ENCODE measurements at regions not wholly inside any gene's neighbourhood (a gene's known extent, or its start where the extent isn't known, plus 50 kb on each side); places are given as distances from the start of the nearest gene placed in this dataset.

GRCh38 chr14:28577187-28577586 is 189.4 kb upstream of the FOXG1 start:
- intact Hi-C loops (cut with micrococcal nuclease; ENCODE audit: unreplicated experiment) = no loop called here
- CTCF ChIA-PET = interaction anchor here (0.6 kb wide), 1 partner anchor 306 kb away, joined by 6 read pairs; no protein-coding TSS in a partner anchor
- no peaks in the 10 kb centered on the region for H3K27me3 ChIP-seq (ENCODE audit: control insufficient read depth, insufficient read depth, low read length)
- TF ChIP-seq TCF7L2 (IDR thresholded peaks at IDR 0.05; ENCODE audit: low read depth, low read length) (no peak), POLR2AphosphoS5 (IDR thresholded peaks at IDR 0.05; ENCODE audit: low read depth, low read length) (no peak), REST (IDR thresholded peaks at IDR 0.05; ENCODE audit: insufficient read depth in 1 of 2, low read depth in 2 of 2, low read length in 1 of 2) (no peak), SIN3A (IDR thresholded peaks at IDR 0.05; ENCODE audit: borderline replicate concordance, insufficient read depth, low read depth, low read length) (no peak)
- TF ChIP-seq, protein P1, sequence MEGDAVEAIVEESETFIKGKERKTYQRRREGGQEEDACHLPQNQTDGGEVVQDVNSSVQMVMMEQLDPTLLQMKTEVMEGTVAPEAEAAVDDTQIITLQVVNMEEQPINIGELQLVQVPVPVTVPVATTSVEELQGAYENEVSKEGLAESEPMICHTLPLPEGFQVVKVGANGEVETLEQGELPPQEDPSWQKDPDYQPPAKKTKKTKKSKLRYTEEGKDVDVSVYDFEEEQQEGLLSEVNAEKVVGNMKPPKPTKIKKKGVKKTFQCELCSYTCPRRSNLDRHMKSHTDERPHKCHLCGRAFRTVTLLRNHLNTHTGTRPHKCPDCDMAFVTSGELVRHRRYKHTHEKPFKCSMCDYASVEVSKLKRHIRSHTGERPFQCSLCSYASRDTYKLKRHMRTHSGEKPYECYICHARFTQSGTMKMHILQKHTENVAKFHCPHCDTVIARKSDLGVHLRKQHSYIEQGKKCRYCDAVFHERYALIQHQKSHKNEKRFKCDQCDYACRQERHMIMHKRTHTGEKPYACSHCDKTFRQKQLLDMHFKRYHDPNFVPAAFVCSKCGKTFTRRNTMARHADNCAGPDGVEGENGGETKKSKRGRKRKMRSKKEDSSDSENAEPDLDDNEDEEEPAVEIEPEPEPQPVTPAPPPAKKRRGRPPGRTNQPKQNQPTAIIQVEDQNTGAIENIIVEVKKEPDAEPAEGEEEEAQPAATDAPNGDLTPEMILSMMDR (IDR thresholded peaks at IDR 0.05) = no peak
- no peak for ATAC-seq
- in situ Hi-C loops (cut with HindIII; ENCODE audit: low pct_unique_long_range_greater_than_20kb, low sequenced_read_pairs) = no loop called here
- POLR2A ChIA-PET = no interaction called here
- no peak overlapping the region for H3K27ac ChIP-seq (ENCODE audit: low read length)
- BruUV-seq (replicated peaks) = no TSS peak
- H3K36me3 ChIP-seq (ENCODE audit: control insufficient read depth, insufficient read depth, low read length) = no peaks in the 10 kb centered on the region
- no peaks in the 10 kb centered on the region for H3K9me3 ChIP-seq (ENCODE audit: control insufficient read depth, insufficient read depth, low read depth, low read length)
- H3K4me3 ChIP-seq (ENCODE audit: low read depth in 2 of 2, low read length in 2 of 2) = no peak overlapping the region
- no peak for DNase-seq (ENCODE audit: low read depth, low spot score)
- no peaks in the 10 kb centered on the region for H3K4me1 ChIP-seq (ENCODE audit: control insufficient read depth, insufficient read depth, low read length)

DNA sequence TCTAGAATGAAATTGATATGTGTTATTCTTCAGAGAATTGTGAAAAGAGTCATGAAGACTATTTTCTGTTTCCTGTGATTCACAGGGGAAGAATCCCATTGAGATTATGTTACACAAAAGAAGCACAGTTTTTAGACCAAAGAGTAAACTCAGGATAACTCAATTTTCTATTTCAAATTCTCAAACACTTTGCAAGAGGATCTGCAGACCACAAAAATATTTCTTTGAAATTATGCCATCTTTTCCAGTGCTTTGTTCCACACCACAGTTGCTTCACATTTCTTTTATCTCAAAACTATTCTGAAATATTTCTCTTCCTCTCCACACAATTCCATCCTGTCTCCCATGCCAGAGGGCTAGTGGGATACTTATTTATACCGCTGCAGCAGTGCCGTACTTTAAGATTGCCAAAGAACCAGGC is 188.9 kb upstream of the FOXG1 start:
- ChIA-PET CTCF (interaction anchor here (0.6 kb wide), 1 partner anchor 307 kb away, joined by 6 read pairs; no protein-coding TSS in a partner anchor), POLR2A (no interaction called here)
- H3K27me3 ChIP-seq (ENCODE audit: control insufficient read depth, insufficient read depth, low read length) = no peaks in the 10 kb centered on the region
- H3K9me3 ChIP-seq (ENCODE audit: control insufficient read depth, insufficient read depth, low read depth, low read length) = no peaks in the 10 kb centered on the region
- in situ Hi-C loops (cut with HindIII; ENCODE audit: low pct_unique_long_range_greater_than_20kb, low sequenced_read_pairs) (no loop called here), intact Hi-C loops (cut with micrococcal nuclease; ENCODE audit: unreplicated experiment) (no loop called here)
- DNase-seq (ENCODE audit: low read depth, low spot score) (no peak), ATAC-seq (no peak)
- BruUV-seq (replicated peaks) = no TSS peak
- TF ChIP-seq REST (IDR thresholded peaks at IDR 0.05; ENCODE audit: insufficient read depth in 1 of 2, low read depth in 2 of 2, low read length in 1 of 2) (no peak), SIN3A (IDR thresholded peaks at IDR 0.05; ENCODE audit: borderline replicate concordance, insufficient read depth, low read depth, low read length) (no peak), TCF7L2 (IDR thresholded peaks at IDR 0.05; ENCODE audit: low read depth, low read length) (no peak), POLR2AphosphoS5 (IDR thresholded peaks at IDR 0.05; ENCODE audit: low read depth, low read length) (no peak)
- TF ChIP-seq, protein P1 (IDR thresholded peaks at IDR 0.05) = no peak
- no peak overlapping the region for H3K4me3 ChIP-seq (ENCODE audit: low read depth in 2 of 2, low read length in 2 of 2)
- no peaks in the 10 kb centered on the region for H3K36me3 ChIP-seq (ENCODE audit: control insufficient read depth, insufficient read depth, low read length)
- H3K4me1 ChIP-seq (ENCODE audit: control insufficient read depth, insufficient read depth, low read length) = no peaks in the 10 kb centered on the region
- H3K27ac ChIP-seq (ENCODE audit: low read length) = no peak overlapping the region
